Activated T-cell treated with anti-CD3 and anti-CD28 coated beads, Interleukin-2, amount 50 U/mL, for 1 hour (primary cell): ENCODE measurements at regions not wholly inside any gene's neighbourhood (a gene's known extent, or its start where the extent isn't known, plus 50 kb on each side); places are given as distances from the start of the nearest gene placed in this dataset.

ENCODE experiments used
- DNase-seq: peaks from one replicate; pipeline ENCODE4 v3.0.0-alpha.2; 2020

DNA sequence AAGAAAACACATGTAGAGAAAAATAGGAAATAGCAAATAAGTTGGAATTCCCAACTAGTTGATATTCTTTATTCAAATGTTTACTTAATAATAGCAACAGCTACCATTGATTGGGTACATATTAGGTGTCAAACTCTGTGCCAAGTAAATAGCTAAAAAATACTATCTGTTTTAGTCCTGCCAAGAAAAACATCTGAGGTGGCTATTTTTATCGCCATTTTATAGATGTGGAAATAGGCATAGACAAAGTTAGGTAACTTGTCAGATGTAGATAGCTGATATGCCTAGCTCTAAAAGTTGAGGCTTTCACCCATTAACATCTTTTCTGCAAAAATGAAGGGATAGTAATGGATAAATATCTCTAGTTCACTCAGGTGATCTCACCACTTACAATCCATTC is 549.2 kb upstream of the ID4 start:
- DNase-seq, result no peak

DNA sequence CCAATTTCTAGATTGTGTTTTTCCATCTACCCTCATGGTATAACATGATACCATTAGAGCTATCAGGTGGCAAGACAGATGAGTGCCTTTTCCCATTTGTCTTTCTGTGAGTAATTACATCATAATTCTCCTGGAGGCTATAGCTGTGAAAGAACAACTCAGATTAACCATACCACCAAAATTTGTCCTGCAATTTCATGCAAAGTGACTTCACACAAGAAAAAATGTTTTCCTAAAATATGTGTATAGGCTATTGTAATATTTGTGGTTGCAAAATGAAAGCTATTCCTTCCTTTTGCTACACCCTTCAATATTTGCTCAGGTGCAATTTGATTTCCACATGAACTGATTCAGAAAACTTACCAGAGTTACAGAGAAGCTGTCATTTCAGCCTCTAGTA is 547.7 kb upstream of the ID4 start:
- DNase-seq, result no peak

DNA sequence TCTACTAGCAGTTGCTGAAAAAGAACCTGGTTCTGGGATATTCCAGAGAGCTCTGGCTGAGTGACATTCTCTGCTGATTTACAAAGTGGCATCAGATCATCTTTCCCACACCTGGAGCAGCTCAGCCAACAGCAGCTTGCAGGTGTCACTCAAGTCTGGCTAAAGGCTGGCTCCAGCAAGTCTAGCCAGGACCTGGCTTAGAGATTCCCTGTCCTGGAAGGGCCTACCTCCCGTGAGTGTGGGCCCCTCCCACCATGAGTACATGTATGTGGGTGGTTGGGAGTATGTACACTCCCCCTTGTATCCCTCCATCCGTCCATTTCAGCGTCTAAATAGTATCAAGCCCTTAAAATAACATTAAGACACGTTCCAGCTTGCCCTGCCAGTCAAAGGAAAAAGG is 539.3 kb upstream of the ID4 start:
- no peak for DNase-seq

DNA sequence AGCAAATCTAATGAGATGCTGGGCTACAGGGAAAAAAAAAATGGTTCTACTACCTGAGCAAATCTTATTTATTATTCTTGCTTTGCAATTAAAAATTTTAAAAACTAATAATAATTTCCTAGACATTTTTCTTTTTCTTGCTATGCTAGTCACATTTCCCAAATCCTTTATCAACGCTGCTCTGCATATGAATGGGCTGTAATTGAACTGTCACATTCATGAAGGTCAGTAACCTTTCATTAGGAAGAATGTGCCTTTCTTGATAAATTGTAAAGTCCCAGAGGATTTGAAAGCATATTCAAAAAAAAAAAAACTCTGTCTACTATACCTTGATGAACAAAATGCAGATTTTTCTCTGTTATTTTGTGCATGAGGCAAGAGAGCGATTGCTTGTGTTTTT is 538.7 kb upstream of the ID4 start:
- DNase-seq, result no peak

DNA sequence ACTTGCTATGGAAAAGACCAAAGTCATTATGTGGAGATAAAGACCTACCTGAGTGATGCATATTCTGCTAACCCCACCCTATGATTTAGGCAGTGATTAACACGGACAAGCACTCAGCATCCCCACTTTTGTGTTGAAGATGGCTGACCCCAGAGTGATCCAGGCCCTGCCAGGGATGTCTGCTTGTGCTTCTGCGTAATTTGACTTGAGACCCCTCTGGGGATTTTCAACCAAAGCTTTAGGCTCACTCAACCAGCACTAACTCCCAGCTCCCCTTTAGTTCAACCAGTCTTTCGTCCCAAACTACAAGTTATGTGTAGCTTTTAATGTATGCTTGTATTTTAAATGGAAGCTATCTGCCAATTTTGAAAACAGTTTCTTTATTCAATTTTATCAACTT is 538.0 kb upstream of the ID4 start:
- DNase-seq, result no peak

DNA sequence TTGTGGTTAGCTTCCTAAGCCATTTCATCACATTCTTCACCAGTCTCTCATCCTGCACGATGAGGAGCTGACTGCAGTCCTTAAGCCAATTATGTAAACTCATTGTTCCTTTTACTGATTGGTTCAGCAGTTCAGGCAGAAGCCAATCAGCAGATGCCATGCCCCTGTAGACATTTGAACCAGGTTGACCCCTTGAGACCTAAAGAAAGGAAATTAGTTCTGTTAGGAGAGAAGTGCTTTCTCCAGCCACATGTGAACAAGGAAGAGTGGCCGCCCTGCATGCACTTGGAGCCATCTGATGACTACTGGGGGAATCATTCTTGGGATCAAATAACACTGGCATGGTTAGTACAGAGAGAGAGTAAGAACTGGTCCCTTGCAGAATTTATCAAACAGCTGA is 535.2 kb upstream of the ID4 start:
- DNase-seq, result no peak

DNA sequence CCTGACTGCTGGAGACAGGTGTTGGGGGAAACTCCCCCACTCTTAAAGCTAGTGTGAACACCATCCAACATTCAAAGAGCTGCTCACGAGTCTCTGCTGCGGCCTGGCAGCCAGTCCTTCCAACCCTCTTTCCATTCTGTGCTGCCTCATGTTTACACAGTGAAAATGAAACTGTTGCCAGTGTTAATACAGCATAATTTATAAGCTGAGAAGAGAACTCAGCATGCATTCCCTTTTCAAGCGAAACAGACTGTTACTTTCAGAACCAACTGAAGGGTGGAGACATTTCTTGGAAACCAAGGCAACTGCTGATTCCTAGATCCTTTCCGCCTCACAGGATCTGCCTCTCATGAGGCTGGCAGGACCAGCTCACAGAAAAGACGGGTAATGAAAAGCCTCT is 533.8 kb upstream of the ID4 start:
- no peak for DNase-seq

DNA sequence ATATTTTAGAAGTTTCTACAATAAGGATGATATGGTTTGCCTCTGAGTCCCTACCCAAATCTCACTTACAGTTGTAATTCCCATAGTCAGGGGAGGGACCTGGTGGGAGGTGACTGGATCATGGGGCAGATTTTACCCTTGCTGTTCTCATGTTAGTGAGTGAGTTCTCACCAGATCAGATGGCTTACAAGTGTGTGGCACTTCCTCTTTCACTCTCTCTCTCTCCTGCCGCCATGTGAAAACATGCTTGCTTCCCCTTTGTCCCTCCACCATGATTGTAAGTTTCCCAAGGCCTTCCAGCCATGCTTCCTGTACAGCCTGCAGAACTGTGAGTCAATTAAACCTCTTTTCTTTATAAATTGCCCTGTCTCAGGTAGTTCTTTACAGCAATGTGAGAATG is 527.5 kb upstream of the ID4 start:
- DNase-seq, result no peak

DNA sequence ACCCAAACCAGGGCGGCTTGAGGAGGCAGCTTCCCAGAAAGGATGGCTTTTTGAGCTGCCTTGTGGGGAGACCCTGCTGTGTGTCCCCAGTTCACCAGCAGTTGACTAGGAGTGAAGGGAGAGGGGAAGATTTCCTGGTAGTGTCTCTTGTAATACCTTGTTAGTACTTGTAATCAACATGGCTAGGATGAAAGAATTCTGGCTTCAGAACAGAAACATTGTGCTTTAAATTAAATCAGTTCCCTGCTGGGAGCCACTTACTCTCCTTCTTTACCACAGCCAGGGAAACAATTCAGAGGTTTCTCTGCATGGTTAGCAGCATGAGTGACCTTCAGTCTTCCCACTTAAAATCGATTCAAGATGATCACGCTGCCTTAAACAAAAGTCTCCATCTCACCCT is 525.4 kb upstream of the ID4 start:
- no peak for DNase-seq

DNA sequence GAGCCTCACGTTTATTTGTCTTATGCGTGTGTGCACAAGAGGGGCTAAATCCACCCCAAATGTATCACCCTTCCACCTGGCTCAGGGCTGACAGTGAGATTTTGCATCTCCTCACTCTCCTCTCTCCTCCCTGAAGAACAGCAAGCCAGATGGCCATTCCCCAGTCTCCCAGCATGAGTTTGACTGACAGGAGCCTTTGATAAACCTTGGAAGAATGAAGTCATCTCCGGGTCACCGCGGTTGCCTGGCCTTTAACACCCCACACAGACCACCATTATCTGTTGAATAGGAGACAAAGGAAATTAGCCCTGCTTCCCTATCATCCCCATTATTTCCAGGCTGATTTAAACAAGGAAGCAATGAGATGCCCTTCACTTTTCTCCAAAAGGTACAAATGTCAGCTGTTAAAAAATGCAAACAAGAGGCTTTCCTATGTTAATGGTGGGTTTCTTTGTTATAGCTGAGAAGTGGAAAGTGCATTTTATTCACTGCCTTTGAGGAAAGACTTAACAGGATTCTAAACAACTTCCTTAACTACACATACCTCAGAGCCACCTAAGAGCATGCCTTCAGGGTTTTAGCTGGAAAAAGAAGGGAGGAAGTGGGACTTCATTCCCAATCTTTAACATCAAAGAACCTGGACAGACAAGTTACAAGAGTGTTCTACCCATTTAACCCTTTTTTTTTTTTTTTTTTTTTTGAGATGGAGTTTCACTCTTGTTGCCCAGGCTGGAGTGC is 524.8 kb upstream of the ID4 start:
- DNase-seq, result no peak

DNA sequence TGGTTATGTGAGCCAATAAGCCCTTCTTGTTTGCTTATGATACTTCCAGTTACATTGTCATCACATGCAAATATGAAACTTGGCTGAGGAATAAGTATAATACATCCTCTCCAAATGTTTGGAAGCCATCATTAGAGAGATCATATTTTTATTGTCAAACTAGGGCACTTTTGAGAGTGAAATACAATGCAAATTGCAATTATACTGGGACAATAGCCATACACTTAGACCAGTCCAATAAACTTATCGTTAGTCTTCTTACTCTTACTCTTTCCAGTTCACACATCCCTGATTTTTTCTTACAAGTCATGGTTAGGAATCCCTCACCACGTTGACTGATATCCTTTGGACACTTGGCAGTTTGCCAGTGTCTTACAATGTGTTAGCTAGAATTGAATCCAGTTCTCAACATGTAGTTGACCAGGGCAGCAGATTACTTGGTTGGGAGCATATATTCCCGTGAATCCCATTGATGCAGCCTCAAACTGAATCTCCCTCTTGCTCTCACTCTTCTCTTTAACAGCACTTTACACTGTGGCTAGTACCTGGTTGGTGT is 519.7 kb upstream of the ID4 start:
- DNase-seq, result no peak

DNA sequence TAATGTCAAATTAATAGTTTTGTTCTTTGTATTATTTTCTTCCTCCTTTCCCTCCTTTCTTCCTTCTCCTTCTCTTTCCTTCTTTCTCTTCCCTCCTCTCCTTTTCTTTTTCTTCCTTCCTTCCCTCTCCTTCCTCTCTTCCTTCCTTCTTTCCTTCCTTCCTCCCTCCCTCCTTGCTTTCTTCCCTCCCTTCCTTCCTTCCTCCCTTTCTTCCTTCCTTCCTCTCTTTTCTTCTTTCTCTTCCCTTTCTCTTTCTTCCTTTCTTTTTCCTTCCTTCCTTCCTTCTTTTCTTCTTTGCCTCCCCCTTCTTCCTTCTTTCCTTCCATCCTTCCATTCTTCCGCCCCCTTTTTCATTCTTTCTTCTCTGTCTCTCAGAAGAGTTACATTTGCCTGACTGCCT is 518.2 kb upstream of the ID4 start:
- no peak for DNase-seq

DNA sequence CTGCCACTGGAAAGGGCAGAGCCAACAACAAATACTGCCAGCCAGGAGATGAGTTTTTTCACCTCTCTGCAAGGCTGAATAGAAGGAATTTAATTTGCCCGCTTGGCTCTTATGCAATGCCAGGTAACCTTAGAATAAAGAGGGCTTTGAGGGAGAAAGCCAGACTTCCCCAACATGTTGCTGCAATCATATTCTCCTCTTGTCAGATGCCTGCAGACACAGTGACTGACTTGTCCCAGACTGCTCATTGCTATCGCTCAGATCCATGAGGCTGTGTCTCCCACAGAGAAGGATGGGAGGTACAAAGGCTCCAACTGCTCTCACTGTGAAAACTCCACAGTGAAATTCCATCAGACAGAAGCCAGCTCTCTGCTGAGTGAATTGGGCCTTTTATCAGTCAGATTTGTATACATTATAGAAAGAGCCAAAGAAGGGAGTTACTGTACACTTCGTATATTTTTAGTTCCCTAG is 517.0 kb upstream of the ID4 start:
- DNase-seq, result no peak

DNA sequence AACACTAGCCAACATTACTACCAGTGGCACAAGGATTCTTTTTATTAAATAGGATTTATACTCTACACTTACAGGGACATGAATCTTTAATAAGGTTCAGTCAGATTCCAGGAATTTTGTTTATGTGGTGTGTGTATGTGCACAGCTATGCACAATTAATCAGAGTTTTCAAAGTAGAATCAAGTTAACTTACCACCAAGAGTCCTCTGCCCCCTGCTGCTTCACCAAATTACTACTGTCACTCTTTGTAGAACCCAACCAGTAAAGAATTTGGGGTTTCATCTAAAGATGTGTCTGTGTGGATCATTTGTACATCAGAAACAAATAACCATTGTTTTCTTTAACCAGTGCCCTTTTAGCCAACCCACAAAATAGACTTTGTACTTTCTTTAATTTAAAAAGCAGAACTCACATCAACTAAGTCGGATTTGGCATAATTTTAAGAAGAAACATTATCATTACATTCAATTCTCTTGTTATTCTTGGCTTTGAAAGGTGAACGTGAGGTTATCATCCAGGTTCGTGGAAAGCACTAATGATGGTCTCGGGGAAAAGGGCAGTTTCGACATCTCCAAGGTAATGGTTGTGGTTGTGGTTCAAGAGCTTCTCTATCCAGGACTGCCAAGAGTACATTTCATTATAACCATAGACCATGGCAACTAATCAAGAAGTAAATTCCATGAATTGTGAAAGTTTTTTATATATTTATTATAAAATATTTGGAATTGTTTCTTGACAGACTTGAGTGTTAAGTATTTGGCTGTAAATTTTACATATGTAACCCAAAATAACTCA is 514.3 kb upstream of the ID4 start:
- DNase-seq, result no peak

DNA sequence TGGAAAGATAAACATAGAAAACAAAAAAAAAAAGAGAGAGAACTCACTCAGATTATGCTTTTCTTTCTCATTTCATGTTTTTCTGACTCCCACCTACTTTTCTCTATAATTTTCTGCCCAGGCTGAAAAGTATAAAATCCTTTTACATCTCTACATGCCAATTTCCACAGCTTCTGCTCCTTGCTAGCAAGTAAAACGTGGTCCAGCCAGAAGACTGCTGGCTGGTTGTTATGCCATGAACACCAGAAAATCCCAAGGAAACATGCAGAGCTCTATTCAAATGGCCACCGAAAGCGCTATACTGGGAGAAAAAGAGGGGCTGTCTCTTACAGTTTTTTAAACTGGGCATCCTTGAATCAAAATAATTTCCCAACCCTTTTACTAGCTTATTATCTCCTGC is 512.8 kb upstream of the ID4 start:
- DNase-seq, result no peak

DNA sequence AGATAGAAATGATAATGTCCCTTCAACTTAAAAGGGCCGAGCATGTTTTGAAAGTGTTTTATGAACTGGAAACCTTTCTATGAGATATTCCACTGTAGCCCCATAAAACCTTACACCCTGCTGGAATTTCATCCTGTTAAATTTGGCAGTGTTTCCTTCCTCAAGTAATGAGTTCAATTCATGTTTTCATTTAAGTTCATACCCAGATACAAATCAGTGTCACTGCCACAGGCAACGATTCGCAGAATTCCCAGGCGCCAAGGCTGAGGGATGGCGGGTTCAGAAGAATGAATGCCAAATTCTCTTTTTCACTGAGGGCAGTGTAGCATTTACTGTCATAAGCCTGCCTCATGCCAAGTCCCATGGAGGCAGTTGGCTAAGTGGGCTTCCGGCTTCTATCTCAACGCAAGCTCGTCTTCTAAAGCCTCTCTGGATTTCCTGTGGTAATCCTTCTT is 511.8 kb upstream of the ID4 start:
- DNase-seq, result no peak

DNA sequence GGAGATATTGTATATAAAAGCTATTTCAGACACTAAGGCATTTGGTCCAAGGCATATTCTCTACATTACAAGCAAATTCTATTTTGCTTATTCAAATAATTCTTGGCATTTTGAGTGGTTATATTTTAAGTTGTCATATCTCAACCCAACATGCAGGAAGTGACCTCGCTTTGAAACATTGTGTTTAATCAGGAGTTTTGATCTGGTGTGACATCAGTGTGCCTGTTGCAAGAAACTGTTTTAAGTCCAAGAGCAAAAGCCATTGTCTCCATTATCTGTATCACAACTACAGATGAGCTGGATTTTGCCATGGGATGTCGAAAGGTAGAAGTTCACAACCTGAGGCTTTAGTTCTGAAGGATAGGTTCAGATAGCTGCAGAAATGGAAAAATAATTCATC is 509.9 kb upstream of the ID4 start:
- no peak for DNase-seq

DNA sequence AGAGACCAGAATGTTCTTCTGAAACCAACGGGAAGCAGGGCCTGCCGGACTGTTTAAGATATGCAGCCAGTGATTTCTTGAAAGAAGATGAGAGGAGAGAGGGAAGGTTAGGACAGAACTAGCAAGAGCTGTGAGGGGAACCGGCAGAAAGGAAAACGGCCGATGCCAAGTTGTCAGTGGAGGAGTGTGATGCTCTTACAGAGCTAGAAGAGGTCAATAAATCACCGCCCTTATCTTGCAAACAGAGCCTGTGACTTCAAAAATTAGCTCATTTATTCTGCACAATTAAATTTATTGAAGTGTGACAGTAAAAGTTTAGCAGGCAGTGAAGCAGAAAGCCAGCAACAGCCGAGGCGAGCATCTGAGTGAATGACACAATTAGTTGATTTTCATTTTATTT is 509.5 kb upstream of the ID4 start:
- no peak for DNase-seq

DNA sequence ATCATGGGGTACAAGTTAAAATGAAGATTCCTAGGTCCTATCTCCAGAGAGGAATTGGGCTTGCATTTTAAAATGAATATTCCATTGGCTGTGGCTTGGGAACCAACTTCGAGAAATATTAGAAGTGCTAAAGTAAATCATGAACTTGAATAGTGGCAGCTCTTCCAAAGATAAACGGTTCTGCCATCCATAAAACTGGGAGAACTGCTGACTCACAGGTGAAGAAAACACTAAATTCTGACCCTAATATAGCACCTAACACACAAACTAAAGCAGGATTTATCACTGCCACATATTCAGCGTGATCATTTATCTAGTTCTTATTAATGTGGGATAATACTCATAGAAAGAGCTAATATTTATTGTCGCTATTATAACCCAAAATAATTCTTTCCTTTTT is 508.1 kb upstream of the ID4 start:
- DNase-seq, result no peak

DNA sequence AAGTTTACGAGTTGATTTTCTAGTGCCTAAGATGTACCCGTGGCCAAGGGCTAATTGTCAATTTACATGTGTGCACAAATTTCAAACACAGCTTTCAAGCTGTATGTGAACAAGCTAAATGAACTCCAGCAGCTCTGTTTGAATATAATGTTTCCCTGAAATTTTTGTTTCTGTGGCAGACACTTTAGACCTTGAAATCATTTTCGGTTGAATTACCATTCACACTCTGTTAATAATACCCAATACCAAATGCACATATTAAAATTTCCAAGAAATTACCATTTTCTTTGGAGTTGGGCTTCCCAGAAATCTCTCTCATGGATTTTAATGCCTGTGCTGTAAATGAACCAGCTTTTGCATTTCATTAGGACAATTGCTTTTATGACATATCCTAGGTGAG is 506.1 kb upstream of the ID4 start:
- no peak for DNase-seq

DNA sequence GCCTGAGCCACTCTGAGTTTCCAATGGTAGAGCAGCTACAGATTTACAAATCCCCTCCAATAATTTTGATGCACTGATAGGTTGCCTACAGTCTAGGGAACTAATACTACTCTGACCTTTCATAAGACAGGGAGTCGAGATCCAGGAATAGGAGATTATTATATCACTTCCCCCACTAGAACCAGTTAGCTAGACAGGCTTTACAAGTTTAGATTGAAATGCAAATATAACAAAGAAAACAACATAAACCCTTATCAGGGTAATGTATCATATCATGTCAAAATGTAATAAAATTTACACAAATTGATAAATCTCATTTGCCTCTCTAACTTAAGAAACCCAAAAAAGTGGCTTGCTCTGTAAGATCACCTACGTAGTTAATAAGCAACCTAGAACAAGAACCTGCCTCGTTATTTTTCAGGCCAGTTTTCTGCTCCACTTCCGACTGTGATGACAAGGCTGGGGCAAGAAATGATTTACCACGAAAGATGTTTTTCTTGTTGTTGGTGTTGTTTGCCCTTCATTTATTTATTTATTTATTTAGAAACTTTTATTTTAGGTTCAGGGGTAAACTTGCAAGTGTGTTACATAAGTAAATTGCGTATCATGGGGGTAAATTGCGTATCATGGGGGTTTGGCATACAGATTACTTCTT is 504.2 kb upstream of the ID4 start:
- no peak for DNase-seq

DNA sequence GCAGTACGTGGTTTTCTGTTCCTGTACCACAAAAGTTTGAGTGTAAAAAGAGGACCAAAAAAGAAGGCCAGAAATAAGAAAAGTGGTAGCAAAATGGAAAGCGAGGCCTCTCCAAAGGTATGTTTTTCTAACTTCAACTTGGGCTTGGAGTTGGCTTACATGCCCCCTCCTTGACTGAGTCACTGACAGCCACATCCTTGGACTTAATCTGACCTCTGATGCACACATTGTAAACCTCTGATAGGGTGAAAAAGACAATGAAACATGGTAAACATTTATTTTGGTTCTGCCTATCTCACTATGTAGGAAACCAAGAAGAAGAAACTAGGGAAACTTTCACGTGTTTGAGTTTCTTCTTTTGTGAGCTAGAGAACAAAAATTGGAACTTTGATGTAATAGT is 503.2 kb upstream of the ID4 start:
- DNase-seq, result no peak

DNA sequence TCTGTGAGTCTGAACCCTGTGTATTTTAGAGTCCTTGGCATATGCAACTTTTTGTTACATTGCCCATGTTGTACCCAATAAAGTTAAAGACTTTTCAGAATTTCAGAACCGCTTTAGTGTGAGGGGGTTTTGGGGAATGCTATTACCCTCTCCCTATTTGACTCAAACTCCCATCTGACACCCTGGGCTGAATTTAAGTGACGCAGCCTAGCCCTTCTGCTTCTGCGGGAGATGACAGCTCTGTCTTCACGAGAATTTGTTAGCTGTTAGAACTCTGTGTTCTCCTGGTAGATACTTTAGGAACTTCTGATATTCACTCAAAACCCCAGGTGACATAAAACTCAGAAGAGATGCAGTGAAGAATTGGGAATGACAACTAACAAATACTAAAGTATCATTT is 500.6 kb upstream of the ID4 start:
- DNase-seq, result no peak

DNA sequence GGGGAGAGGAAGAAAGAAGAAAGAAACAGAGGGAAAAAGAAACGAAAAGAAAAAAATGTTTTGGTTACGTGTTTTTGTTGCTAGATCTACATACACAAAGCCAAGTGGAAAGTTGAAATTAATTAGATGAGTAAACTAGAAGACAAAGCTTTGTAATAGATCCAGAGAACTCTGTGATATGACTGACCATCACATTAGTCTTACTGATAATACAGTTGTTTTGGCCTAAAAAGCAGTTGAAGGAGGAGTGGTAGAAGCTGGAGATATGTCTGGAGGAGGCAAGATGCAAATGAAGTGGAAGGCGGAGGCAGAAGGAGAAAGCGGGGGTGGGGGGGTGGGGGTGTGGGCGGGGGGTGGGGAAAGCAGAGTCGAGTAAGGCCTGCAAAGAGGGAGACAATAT is 500.1 kb upstream of the ID4 start:
- DNase-seq, result no peak
